SU-DHL-6 (cell line): ENCODE measurements at regions not wholly inside any gene's neighbourhood (a gene's known extent, or its start where the extent isn't known, plus 50 kb on each side); places are given as distances from the start of the nearest gene placed in this dataset.

Experiments
- CTCF ChIP-seq: fragments of 200-600 bp; sonication (generic); IDR thresholded peaks from one replicate; pipeline ENCODE4 v1.5.1; 2017; ENCODE audit warnings: antibody characterized with exemption, mild to moderate bottlenecking, low read length, moderate library complexity; ENCODE audit not compliant: insufficient read depth, poor library complexity, severe bottlenecking
- EZH2phosphoT487 ChIP-seq: fragments of 200-600 bp; sonication (generic), shearing (Covaris generic); conservative IDR thresholded peaks from 2 replicates; pipeline ENCODE4 v1.6.1; 2018; ENCODE audit warnings: mild to moderate bottlenecking, antibody characterized with exemption, low read length, moderate library complexity, mixed read lengths

GRCh38 chr11:37687130-37687529, 1089.1 kb upstream of the RAG2 start:
- TF ChIP-seq CTCF (no peak), EZH2phosphoT487 (no peak)
